ENCODE measurements at regions not wholly inside any gene's neighbourhood (a gene's known extent, or its start where the extent isn't known, plus 50 kb on each side); places are given as distances from the start of the nearest gene placed in this dataset.
"Not testable (repeated sequence)": the region's sequence is repeated elsewhere in the genome, so short reads cannot be mapped to it uniquely, and the experiment has no call there.

DNA sequence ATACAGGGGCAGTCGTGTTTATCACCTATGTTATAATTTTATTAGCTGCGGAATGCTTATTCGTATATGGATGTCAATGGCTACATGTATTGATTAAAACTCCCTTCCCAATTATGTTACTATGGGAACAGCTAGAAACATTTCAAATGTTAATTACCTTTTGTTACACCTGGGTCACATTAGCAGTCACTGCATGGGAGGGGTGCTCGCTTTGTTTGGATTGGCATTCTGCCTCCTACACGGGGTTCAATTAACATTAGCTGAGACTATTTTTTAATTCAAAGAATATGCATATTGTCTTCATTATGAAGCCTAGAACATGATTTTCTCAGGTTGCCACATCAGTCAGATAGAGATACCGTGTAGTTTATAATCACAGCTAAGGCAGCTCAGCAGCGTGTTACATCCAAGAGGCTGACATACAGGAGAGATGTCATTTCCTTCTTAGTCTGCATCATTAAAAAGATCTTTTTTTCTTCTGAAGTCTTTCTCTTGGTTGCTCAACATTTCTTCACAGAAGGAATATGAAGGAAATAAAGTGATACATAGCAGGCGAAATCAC, 76.2 kb upstream of the RPS6KA2 start:
- no peaks in the 10 kb centered on the region for H3K4me1 ChIP-seq (ENCODE audit: insufficient read depth, low read length, poor library complexity, severe bottlenecking)
- no peaks in the 10 kb centered on the region for H3K79me2 ChIP-seq (ENCODE audit: insufficient read depth, low read depth, low read length)
- no peaks in the 10 kb centered on the region for H4K20me1 ChIP-seq (ENCODE audit: insufficient read depth, low read length)
- H2AFZ ChIP-seq (ENCODE audit: low read length): no peak overlapping the region
- CTCF ChIA-PET (ENCODE audit: unreplicated experiment): no interaction called here
- H3K9me3 ChIP-seq (ENCODE audit: low read length): no peaks in the 10 kb centered on the region
- no peaks in the 10 kb centered on the region for H3K36me3 ChIP-seq (ENCODE audit: insufficient read depth, low read length)
- H3K4me2 ChIP-seq (ENCODE audit: low read length): no peak overlapping the region
- no peaks in the 10 kb centered on the region for H3K9me2 ChIP-seq (ENCODE audit: insufficient read depth, low read length)
- no peak overlapping the region for H3K4me3 ChIP-seq (ENCODE audit: low read depth, low read length, poor library complexity, severe bottlenecking)
- BruUV-seq (replicated peaks): no TSS peak
- H3K27ac ChIP-seq (ENCODE audit: low read depth, low read length, poor library complexity, severe bottlenecking): no peak overlapping the region
- no peak for TF ChIP-seq CTCF (conservative IDR thresholded peaks at IDR 0.05; ENCODE audit: low read length)
- TF ChIP-seq EZH2phosphoT487 (IDR thresholded peaks at IDR 0.05; ENCODE audit: borderline replicate concordance, low read depth, low read length): no peak
- intact Hi-C loops (cut with micrococcal nuclease; ENCODE audit: unreplicated experiment): no loop called here
- POLR2A ChIA-PET: interaction anchor here (0.6 to 1.6 kb wide), 3 partner anchors 8 to 13 kb away, joined by 3 read pairs; no protein-coding TSS in a partner anchor
- no peak for DNase-seq (ENCODE audit: low spot score)

- DNase-seq (ENCODE audit: low spot score); CTCF ChIA-PET (ENCODE audit: unreplicated experiment); H2AFZ ChIP-seq (ENCODE audit: low read length); BruUV-seq (replicated peaks); H3K4me1 ChIP-seq (ENCODE audit: insufficient read depth, low read length, poor library complexity, severe bottlenecking); H3K4me2 ChIP-seq (ENCODE audit: low read length); H3K36me3 ChIP-seq (ENCODE audit: insufficient read depth, low read length); H3K79me2 ChIP-seq (ENCODE audit: insufficient read depth, low read depth, low read length); POLR2A ChIA-PET; H3K4me3 ChIP-seq (ENCODE audit: low read depth, low read length, poor library complexity, severe bottlenecking); H3K9me2 ChIP-seq (ENCODE audit: insufficient read depth, low read length); intact Hi-C loops (cut with micrococcal nuclease; ENCODE audit: unreplicated experiment); H3K9me3 ChIP-seq (ENCODE audit: low read length); H4K20me1 ChIP-seq (ENCODE audit: insufficient read depth, low read length); H3K27ac ChIP-seq (ENCODE audit: low read depth, low read length, poor library complexity, severe bottlenecking): not testable (repeated sequence)
These were observed 74.4 kb upstream of the RPS6KA2 start for GRCh38 chr6:166701424-166701823.

- BruUV-seq (replicated peaks); H3K4me2 ChIP-seq (ENCODE audit: low read length); POLR2A ChIA-PET; H3K4me3 ChIP-seq (ENCODE audit: low read depth, low read length, poor library complexity, severe bottlenecking); CTCF ChIA-PET (ENCODE audit: unreplicated experiment); H3K4me1 ChIP-seq (ENCODE audit: insufficient read depth, low read length, poor library complexity, severe bottlenecking); H3K36me3 ChIP-seq (ENCODE audit: insufficient read depth, low read length); H3K79me2 ChIP-seq (ENCODE audit: insufficient read depth, low read depth, low read length); H3K9me2 ChIP-seq (ENCODE audit: insufficient read depth, low read length); H3K27ac ChIP-seq (ENCODE audit: low read depth, low read length, poor library complexity, severe bottlenecking); DNase-seq (ENCODE audit: low spot score); H4K20me1 ChIP-seq (ENCODE audit: insufficient read depth, low read length); H2AFZ ChIP-seq (ENCODE audit: low read length); H3K9me3 ChIP-seq (ENCODE audit: low read length); intact Hi-C loops (cut with micrococcal nuclease; ENCODE audit: unreplicated experiment): not testable (repeated sequence)
These were observed 73.8 kb upstream of the RPS6KA2 start for GRCh38 chr6:166700871-166701270.

- ChIA-PET POLR2A (interaction anchor here (0.6 to 0.9 kb wide), 2 partner anchors 15 to 64 kb away, joined by 3 read pairs; no protein-coding TSS in a partner anchor), CTCF (ENCODE audit: unreplicated experiment) (no interaction called here)
- Histone ChIP-seq H2AFZ (ENCODE audit: low read length) (no peak overlapping the region), H3K4me2 (ENCODE audit: low read length) (no peak overlapping the region), H3K79me2 (ENCODE audit: insufficient read depth, low read depth, low read length) (no peaks in the 10 kb centered on the region), H3K36me3 (ENCODE audit: insufficient read depth, low read length) (no peaks in the 10 kb centered on the region), H3K9me2 (ENCODE audit: insufficient read depth, low read length) (no peaks in the 10 kb centered on the region), H4K20me1 (ENCODE audit: insufficient read depth, low read length) (no peaks in the 10 kb centered on the region), H3K4me3 (ENCODE audit: low read depth, low read length, poor library complexity, severe bottlenecking) (no peak overlapping the region), H3K4me1 (ENCODE audit: insufficient read depth, low read length, poor library complexity, severe bottlenecking) (peaks cover 8% of the 10 kb centered on the region), H3K27ac (ENCODE audit: low read depth, low read length, poor library complexity, severe bottlenecking) (no peak overlapping the region), H3K9me3 (ENCODE audit: low read length) (no peaks in the 10 kb centered on the region)
- intact Hi-C loops (cut with micrococcal nuclease; ENCODE audit: unreplicated experiment): no loop called here
- TF ChIP-seq EZH2phosphoT487 (IDR thresholded peaks at IDR 0.05; ENCODE audit: borderline replicate concordance, low read depth, low read length) (no peak), CTCF (conservative IDR thresholded peaks at IDR 0.05; ENCODE audit: low read length) (no peak)
- no TSS peak for BruUV-seq (replicated peaks)
- DNase-seq (ENCODE audit: low spot score): peak; percentile 49
These were observed 70.1 kb upstream of the RPS6KA2 start for GRCh38 chr6:166697113-166697512.
